Activated CD4-positive, alpha-beta memory T cell treated with anti-CD3 and anti-CD28 coated beads for 36 hours (primary cell): ENCODE measurements at regions not wholly inside any gene's neighbourhood (a gene's known extent, or its start where the extent isn't known, plus 50 kb on each side); places are given as distances from the start of the nearest gene placed in this dataset.

Experiments
- CTCF ChIA-PET: fragments of 350-600 bp; sonication (Branson Sonifier 250); formaldehyde crosslinking; loops from one replicate; lab custom pipeline; 2021; ENCODE audit warnings: antibody characterized with exemption, inconsistent platforms; lab: Charles Lee
- POLR2A ChIA-PET: fragments of 350-600 bp; sonication (Branson Sonifier 250); formaldehyde crosslinking; loops from one replicate; lab custom pipeline; 2021; ENCODE audit warnings: antibody characterized with exemption; lab: Charles Lee
- DNase-seq: peaks from one replicate; pipeline ENCODE4 v3.0.0-alpha.2; 2020
- H3K27ac Mint-ChIP-seq: one replicate; pipeline ENCODE4 v1.8.0; 2021; ENCODE audit warnings: mixed read lengths
- H3K27me3 Mint-ChIP-seq: one replicate; pipeline ENCODE4 v1.8.0; 2021; ENCODE audit warnings: mixed read lengths
- H3K36me3 Mint-ChIP-seq: one replicate; pipeline ENCODE4 v1.8.0; 2021; ENCODE audit warnings: mixed read lengths
- H3K4me1 Mint-ChIP-seq: one replicate; pipeline ENCODE4 v1.8.0; 2021; ENCODE audit warnings: low read depth, mixed read lengths
- H3K4me3 Mint-ChIP-seq: one replicate; pipeline ENCODE4 v1.8.0; 2021; ENCODE audit warnings: mild to moderate bottlenecking, mixed read lengths
- H3K9me3 Mint-ChIP-seq: one replicate; pipeline ENCODE4 v1.8.0; 2021; ENCODE audit warnings: mixed read lengths
- intact Hi-C: fragments of 100-400 bp; cut with micrococcal nuclease; formaldehyde crosslinking; loops from one replicate; pipeline ENCODE4 v1.15.1; 2023

DNA sequence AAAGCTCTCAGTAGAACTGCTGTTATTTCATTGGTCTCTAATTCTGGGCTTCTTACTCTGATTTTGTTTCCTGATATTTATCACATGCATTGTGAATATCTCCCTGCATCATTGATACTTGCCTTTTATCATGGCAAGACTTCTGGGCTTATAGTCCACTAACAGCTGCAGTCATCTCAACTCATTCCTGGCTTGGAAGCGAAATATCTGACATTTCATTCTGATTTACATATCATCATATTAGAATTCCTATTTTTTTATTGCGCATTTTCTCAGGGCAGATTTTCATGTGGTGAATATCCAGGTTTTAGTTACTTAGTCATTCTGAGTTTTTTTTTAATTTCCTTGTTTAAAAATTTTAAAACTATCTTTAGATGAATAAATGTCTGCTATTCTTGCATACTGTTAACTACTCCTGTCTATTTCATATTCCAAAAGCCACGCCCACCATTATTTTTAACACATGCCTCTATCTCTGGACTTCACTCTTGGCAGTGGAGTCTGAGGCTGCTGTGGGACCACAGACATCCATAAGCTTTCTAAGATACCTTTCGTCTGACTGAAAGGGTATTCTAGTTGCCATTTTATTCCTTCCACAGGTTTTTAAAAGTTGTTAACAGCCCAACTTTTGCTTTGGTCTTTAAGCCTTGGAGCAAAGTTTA, 164.5 kb downstream of the IRS1 start:
- Mint-ChIP-seq H3K4me3 (no peak overlapping the region), H3K27me3 (no peaks in the 10 kb centered on the region), H3K36me3 (no peaks in the 10 kb centered on the region), H3K27ac (no peak overlapping the region), H3K4me1 (no peaks in the 10 kb centered on the region), H3K9me3 (peaks cover 2% of the 10 kb centered on the region)
- ChIA-PET POLR2A (no interaction called here), CTCF (no interaction called here)
- no peak for DNase-seq
- intact Hi-C loops: no loop called here

GRCh38 chr2:226631671-226632070, 167.9 kb downstream of the IRS1 start:
- ChIA-PET CTCF (no interaction called here), POLR2A (no interaction called here)
- no peaks in the 10 kb centered on the region for H3K27me3 Mint-ChIP-seq
- no peaks in the 10 kb centered on the region for H3K4me1 Mint-ChIP-seq
- intact Hi-C loops: no loop called here
- H3K4me3 Mint-ChIP-seq: no peak overlapping the region
- no peaks in the 10 kb centered on the region for H3K9me3 Mint-ChIP-seq
- no peaks in the 10 kb centered on the region for H3K36me3 Mint-ChIP-seq
- DNase-seq: no peak
- H3K27ac Mint-ChIP-seq: no peak overlapping the region

DNA sequence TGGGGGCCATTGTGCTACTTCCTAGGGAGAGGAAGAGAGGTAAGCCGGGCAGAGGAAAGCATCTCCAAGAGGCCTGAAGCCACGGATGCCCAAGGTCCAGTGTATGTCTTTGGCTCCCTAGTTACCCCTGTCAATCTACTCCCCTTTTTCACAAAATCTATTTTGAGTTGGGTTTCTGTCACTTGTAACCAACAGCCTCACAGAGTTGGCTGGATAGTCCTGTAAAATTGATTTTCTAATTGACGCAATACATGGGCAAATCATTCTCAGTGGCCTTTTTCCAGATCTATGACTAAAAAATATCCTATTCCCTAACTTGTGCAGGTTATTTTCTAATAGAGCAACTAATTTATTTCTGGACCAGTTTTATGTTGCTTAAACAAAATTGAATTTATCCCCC, 168.4 kb downstream of the IRS1 start:
- POLR2A ChIA-PET: no interaction called here
- DNase-seq: no peak
- intact Hi-C loops: no loop called here
- no peaks in the 10 kb centered on the region for H3K9me3 Mint-ChIP-seq
- H3K27ac Mint-ChIP-seq: no peak overlapping the region
- CTCF ChIA-PET: no interaction called here
- H3K4me3 Mint-ChIP-seq: no peak overlapping the region
- no peaks in the 10 kb centered on the region for H3K27me3 Mint-ChIP-seq
- H3K36me3 Mint-ChIP-seq: no peaks in the 10 kb centered on the region
- no peaks in the 10 kb centered on the region for H3K4me1 Mint-ChIP-seq

GRCh38 chr2:226625946-226626345, 173.7 kb downstream of the IRS1 start:
- DNase-seq: no peak
- ChIA-PET POLR2A (no interaction called here), CTCF (no interaction called here)
- Mint-ChIP-seq H3K36me3 (no peaks in the 10 kb centered on the region), H3K9me3 (no peaks in the 10 kb centered on the region), H3K27ac (no peak overlapping the region), H3K27me3 (no peaks in the 10 kb centered on the region), H3K4me3 (no peak overlapping the region), H3K4me1 (no peaks in the 10 kb centered on the region)
- intact Hi-C loops: no loop called here

DNA sequence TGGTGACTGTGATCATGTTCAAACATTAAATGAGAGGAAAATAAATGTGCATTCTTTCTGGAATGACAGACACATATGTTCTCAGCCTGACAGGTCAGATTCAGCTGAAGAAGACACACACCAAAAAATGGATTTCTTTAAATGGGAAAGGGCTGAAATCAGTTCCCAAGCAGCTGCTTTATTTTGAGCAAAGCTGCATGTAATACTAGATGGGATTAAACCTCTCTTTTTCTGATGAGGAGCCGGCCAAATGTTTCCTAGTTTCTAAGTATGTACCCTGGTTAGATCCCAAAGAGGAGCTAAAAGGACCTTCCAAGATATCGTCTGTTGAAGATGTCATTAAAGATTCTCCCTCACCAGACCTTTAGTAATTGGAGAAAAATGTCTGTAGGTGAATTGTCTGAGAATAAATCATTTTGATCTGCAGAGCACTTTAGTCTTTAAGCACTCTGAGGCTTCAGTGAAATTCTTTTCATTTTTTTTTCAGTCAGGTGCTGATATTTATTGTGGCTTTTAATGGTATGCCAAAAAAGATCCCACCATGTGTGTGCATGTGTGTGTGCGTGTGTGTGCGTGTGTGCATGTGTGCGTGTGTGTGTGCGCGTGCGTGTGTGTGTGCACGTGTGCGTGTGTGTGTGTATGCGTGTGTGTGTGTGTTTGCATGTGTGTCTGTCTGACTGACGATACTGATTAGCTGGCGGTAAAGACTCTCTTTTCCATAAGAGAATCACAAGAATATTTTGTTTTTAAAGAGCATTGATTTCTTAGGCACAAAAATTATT, 175.8 kb downstream of the IRS1 start:
- no peaks in the 10 kb centered on the region for H3K36me3 Mint-ChIP-seq
- H3K27ac Mint-ChIP-seq: no peak overlapping the region
- no peak overlapping the region for H3K4me3 Mint-ChIP-seq
- ChIA-PET CTCF (interaction anchor here (1.0 kb wide), 1 partner anchor 179 kb away, joined by 3 read pairs; no protein-coding TSS in a partner anchor), POLR2A (no interaction called here)
- DNase-seq: no peak
- H3K9me3 Mint-ChIP-seq: no peaks in the 10 kb centered on the region
- peaks cover 3% of the 10 kb centered on the region for H3K27me3 Mint-ChIP-seq
- H3K4me1 Mint-ChIP-seq: no peaks in the 10 kb centered on the region
- intact Hi-C loops: no loop called here

DNA sequence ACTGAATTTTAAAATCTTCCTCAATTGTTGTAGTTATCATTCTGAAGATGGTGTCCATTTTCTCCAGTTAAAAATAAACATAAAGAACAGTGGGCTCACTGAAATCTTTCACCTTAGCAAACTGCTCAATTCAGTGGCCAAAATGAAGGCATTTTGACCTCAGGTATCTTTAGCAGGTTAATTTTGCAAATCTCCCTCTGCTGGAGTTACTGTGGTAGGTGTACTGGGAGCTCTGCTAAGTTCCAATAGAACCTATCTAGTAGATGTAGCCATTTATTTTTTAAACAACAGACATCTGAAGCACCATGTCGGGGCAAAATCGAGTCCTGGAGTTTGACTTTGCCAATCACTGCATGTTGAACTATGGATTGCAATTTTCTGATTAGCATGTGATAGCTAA, 177.1 kb downstream of the IRS1 start:
- H3K4me1 Mint-ChIP-seq: no peaks in the 10 kb centered on the region
- CTCF ChIA-PET: no interaction called here
- no peak overlapping the region for H3K27ac Mint-ChIP-seq
- peaks cover 3% of the 10 kb centered on the region for H3K27me3 Mint-ChIP-seq
- POLR2A ChIA-PET: no interaction called here
- DNase-seq: no peak
- intact Hi-C loops: no loop called here
- H3K4me3 Mint-ChIP-seq: no peak overlapping the region
- no peaks in the 10 kb centered on the region for H3K9me3 Mint-ChIP-seq
- H3K36me3 Mint-ChIP-seq: no peaks in the 10 kb centered on the region

DNA sequence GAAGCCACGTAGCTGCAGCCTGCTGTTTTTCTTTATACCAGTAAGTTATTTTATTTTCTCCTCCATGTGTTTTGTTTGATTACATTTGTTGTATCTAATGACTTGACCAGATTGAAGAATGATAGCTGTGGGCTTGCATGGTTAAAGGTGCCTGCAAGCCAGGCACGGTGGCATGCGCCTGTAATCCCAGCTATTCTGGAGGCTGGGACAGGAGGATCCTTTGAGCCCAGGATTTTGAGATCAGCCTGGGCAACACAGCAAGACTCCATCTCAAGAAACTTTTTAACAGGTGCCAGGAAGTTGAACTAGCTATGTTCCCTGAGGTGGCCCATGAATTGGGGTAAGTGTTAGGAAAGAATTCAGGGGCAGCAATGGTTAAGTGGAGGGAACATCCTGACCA, 179.4 kb downstream of the IRS1 start:
- no peak for DNase-seq
- CTCF ChIA-PET: no interaction called here
- peaks cover 3% of the 10 kb centered on the region for H3K27me3 Mint-ChIP-seq
- POLR2A ChIA-PET: no interaction called here
- H3K27ac Mint-ChIP-seq: no peak overlapping the region
- no peak overlapping the region for H3K4me3 Mint-ChIP-seq
- intact Hi-C loops: no loop called here
- H3K36me3 Mint-ChIP-seq: no peaks in the 10 kb centered on the region
- H3K4me1 Mint-ChIP-seq: no peaks in the 10 kb centered on the region
- no peaks in the 10 kb centered on the region for H3K9me3 Mint-ChIP-seq

DNA sequence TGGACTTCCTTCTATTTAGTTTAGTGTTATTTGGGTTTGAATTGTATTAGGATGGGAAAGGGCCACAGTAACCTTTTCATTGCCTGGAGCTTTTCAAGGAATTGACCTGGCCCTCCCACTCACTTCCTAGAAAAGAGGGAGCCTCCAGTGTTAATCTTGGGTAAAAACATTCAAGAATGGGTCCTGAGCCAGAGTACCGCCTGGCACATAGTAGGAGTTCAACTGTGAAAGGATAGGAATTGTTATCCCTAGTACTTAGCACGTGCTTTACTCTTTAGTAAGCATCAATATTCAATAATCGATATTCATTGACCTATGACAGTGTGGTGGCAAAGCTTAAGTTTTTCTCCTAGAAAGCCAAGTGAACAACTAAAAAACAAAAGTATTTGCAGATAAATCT, 179.9 kb downstream of the IRS1 start:
- Mint-ChIP-seq H3K4me3 (no peak overlapping the region), H3K27ac (no peak overlapping the region), H3K9me3 (no peaks in the 10 kb centered on the region), H3K27me3 (peaks cover 3% of the 10 kb centered on the region), H3K4me1 (no peaks in the 10 kb centered on the region), H3K36me3 (no peaks in the 10 kb centered on the region)
- ChIA-PET POLR2A (no interaction called here), CTCF (no interaction called here)
- intact Hi-C loops: no loop called here
- no peak for DNase-seq

DNA sequence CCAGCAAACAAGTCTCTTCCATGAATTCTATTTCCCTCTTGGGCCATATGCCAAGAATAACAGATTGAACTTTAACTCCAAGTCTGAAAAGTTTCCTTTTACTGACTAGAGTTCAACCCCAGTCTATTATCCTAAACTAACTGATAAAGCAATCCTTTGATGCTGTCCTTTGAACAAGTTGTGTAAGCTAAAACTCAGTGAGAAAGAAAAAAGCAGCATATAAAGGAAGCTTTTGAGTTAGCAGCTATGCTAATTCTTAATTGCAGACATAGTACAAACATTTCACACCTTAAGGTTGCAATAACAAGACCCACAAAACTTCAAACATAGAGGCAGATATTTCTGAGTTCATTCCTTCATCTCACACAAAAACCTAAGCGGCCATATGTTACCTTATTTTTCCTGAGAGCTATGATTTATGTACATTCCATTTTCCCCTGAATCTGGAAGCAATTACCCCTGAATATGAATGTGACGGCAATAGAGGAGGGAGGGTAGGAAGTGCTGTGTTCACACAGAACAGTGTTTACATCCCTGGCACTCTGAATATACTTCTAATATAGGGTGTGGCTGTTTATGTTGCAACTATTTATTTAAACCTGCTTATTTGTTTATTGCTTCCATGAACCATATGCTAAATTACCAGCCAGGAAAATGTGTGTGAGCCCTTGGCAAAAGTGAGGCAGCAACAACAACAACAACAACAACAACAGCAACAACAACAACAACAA, 180.6 kb downstream of the IRS1 start:
- intact Hi-C loops: no loop called here
- Mint-ChIP-seq H3K27ac (no peak overlapping the region), H3K4me3 (no peak overlapping the region), H3K9me3 (no peaks in the 10 kb centered on the region), H3K27me3 (peaks cover 3% of the 10 kb centered on the region), H3K36me3 (no peaks in the 10 kb centered on the region), H3K4me1 (no peaks in the 10 kb centered on the region)
- DNase-seq: no peak
- ChIA-PET CTCF (no interaction called here), POLR2A (no interaction called here)

- H3K27ac Mint-ChIP-seq: no peak overlapping the region
- no peaks in the 10 kb centered on the region for H3K36me3 Mint-ChIP-seq
- POLR2A ChIA-PET: no interaction called here
- H3K4me3 Mint-ChIP-seq: no peak overlapping the region
- no peaks in the 10 kb centered on the region for H3K9me3 Mint-ChIP-seq
- peaks cover 3% of the 10 kb centered on the region for H3K27me3 Mint-ChIP-seq
- CTCF ChIA-PET: no interaction called here
- no peak for DNase-seq
- H3K4me1 Mint-ChIP-seq: no peaks in the 10 kb centered on the region
- intact Hi-C loops: no loop called here
Measured at GRCh38 chr2:226618544-226618874, 181.1 kb downstream of the IRS1 start.

- Mint-ChIP-seq H3K27me3 (peaks cover 3% of the 10 kb centered on the region), H3K36me3 (no peaks in the 10 kb centered on the region), H3K27ac (no peak overlapping the region), H3K9me3 (no peaks in the 10 kb centered on the region), H3K4me1 (no peaks in the 10 kb centered on the region), H3K4me3 (no peak overlapping the region)
- CTCF ChIA-PET: interaction anchor here (0.6 to 0.7 kb wide), 2 partner anchors 172 to 951 kb away, joined by 3 read pairs; no protein-coding TSS in a partner anchor
- POLR2A ChIA-PET: no interaction called here
- intact Hi-C loops: no loop called here
- DNase-seq: no peak
Measured at GRCh38 chr2:226615891-226616290, 183.7 kb downstream of the IRS1 start.

GRCh38 chr2:226611944-226612318, 187.7 kb downstream of the IRS1 start:
- CTCF ChIA-PET: no interaction called here
- Mint-ChIP-seq H3K27me3 (no peaks in the 10 kb centered on the region), H3K9me3 (no peaks in the 10 kb centered on the region), H3K36me3 (no peaks in the 10 kb centered on the region), H3K4me1 (peaks cover 15% of the 10 kb centered on the region), H3K27ac (no peak overlapping the region), H3K4me3 (no peak overlapping the region)
- no peak for DNase-seq
- POLR2A ChIA-PET: no interaction called here
- intact Hi-C loops: no loop called here
